ENCODE measurements at regions not wholly inside any gene's neighbourhood (a gene's known extent, or its start where the extent isn't known, plus 50 kb on each side); places are given as distances from the start of the nearest gene placed in this dataset.

DNA sequence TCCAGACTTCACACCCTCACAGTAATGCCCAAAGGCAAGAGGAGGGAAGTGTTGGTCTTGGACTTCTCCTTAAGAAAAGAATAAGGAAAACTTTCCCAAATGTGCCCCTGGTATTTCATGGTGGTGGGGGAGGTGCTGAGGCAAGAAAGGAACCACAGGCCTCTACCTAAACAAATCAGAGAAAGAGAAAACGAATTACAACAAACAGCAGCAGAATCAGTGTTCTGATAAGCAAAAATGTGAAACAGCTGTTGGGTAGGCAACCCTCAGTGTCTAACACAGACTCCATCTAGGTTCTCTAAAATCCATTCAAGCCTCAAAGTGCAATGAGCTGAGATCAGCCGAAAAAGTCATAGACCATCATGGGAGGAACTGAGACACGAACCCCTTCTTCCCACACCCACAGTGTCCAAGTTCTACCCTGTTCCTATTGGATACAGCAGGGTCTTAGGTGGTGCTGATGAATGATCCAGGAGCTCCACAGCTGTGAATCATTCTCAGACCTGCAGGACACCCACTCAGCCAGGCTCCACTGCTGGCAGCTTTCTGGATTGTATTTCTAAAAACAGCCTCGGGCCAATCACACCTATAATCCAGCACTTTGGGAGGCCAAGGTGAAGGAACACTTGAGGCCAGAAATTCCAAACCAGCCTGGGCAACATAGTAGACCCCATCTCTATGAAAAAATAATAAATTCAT lies 149.1 kb downstream of the PLPP3 start:
- POLR2A ChIA-PET: no interaction called here

DNA sequence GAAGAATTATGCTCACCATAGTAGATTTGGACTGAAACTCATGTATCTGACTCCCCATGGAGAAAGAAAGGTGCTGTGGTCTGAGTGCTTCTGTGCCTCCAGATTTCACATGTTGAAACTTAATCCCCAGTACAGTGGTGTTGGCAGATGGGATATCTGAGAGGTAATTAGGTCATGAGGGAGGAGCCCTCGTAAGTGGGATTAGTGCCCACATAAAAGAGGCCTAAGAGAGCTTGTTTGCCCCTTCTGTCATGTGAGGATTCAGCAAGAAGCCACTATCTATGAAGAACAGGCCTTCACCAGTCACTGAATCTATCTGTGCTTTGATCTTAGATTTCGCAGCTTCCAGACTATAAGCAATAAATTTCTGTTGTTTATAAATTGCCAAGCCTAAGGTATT lies 150.1 kb downstream of the PLPP3 start:
- CTCF ChIA-PET: no interaction called here
- POLR2A ChIA-PET: no interaction called here
- TF ChIP-seq KDM1A (IDR thresholded peaks at IDR 0.05; ENCODE audit: low read depth) (no peak), KDM5A (IDR thresholded peaks at IDR 0.05) (no peak), ZSCAN20 (CRISPR knock-in tag; IDR thresholded peaks at IDR 0.05) (no peak), JUNB (IDR thresholded peaks at IDR 0.05) (no peak), CBX2 (IDR thresholded peaks at IDR 0.05; ENCODE audit: borderline replicate concordance, low read depth) (no peak), MAZ (IDR thresholded peaks at IDR 0.05; ENCODE audit: borderline replicate concordance, low read depth, low read length) (no peak), EHF (CRISPR knock-in tag; IDR thresholded peaks at IDR 0.05) (no peak), POLR2A (IDR thresholded peaks at IDR 0.05; ENCODE audit: low read length) (no peak), ZFP36 (IDR thresholded peaks at IDR 0.05; ENCODE audit: borderline replicate concordance, partially characterized antibody) (no peak), HOXB5 (CRISPR knock-in tag; IDR thresholded peaks at IDR 0.05) (no peak), MYC (IDR thresholded peaks at IDR 0.05; ENCODE audit: borderline replicate concordance, low read length) (no peak), RFX5 (IDR thresholded peaks at IDR 0.05) (no peak)
- TF ChIP-seq, protein P1, sequence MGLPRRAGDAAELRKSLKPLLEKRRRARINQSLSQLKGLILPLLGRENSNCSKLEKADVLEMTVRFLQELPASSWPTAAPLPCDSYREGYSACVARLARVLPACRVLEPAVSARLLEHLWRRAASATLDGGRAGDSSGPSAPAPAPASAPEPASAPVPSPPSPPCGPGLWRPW (IDR thresholded peaks at IDR 0.05): no peak
- TF ChIP-seq, protein P2, sequence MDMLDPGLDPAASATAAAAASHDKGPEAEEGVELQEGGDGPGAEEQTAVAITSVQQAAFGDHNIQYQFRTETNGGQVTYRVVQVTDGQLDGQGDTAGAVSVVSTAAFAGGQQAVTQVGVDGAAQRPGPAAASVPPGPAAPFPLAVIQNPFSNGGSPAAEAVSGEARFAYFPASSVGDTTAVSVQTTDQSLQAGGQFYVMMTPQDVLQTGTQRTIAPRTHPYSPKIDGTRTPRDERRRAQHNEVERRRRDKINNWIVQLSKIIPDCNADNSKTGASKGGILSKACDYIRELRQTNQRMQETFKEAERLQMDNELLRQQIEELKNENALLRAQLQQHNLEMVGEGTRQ (IDR thresholded peaks at IDR 0.05): no peak
- ATAC-seq (no peak), DNase-seq (ENCODE audit: low read depth in 1 of 2, low spot score in 1 of 2) (no peak), FAIRE-seq (no peak)
- no peak overlapping the region for H3K4me3 ChIP-seq
- H3K9me3 ChIP-seq: no peaks in the 10 kb centered on the region
- H3K4me2 ChIP-seq: no peak overlapping the region
- peaks cover 9% of the 10 kb centered on the region; the same call in 1 of the 3 replicates for H3K4me1 ChIP-seq
- 78% methylated on average over 2 of the region's 2 CpGs for WGBS (ENCODE audit: missing lambda C conversion rate)
- H3K27ac ChIP-seq: no peak overlapping the region

More for the DNA sequence above, 149.1 kb downstream of the PLPP3 start:
- no peak overlapping the region for H3K4me2 ChIP-seq
- peaks cover 3% of the 10 kb centered on the region; the same call in 1 of the 3 replicates for H3K4me1 ChIP-seq
- no peak overlapping the region for H3K27ac ChIP-seq
- ATAC-seq: no peak
- 70% methylated on average over 4 of the region's 4 CpGs for WGBS (ENCODE audit: missing lambda C conversion rate)
- no peak for DNase-seq (ENCODE audit: low read depth in 1 of 2, low spot score in 1 of 2)
- FAIRE-seq: no peak
- TF ChIP-seq, protein P3, sequence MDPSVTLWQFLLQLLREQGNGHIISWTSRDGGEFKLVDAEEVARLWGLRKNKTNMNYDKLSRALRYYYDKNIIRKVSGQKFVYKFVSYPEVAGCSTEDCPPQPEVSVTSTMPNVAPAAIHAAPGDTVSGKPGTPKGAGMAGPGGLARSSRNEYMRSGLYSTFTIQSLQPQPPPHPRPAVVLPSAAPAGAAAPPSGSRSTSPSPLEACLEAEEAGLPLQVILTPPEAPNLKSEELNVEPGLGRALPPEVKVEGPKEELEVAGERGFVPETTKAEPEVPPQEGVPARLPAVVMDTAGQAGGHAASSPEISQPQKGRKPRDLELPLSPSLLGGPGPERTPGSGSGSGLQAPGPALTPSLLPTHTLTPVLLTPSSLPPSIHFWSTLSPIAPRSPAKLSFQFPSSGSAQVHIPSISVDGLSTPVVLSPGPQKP (IDR thresholded peaks at IDR 0.05; ENCODE audit: low read depth, low read length): no peak
- TF ChIP-seq TP53 (CRISPR knock-in tag; IDR thresholded peaks at IDR 0.05) (no peak), HEYL (CRISPR knock-in tag; IDR thresholded peaks at IDR 0.05) (no peak), MAFK (IDR thresholded peaks at IDR 0.05; ENCODE audit: partially characterized antibody) (no peak), NPAS2 (CRISPR knock-in tag; IDR thresholded peaks at IDR 0.05; ENCODE audit: borderline replicate concordance) (no peak), CHD2 (IDR thresholded peaks at IDR 0.05; ENCODE audit: low read length, partially characterized antibody) (no peak), POLR2A (IDR thresholded peaks at IDR 0.05; ENCODE audit: low read length) (no peak), RFX5 (IDR thresholded peaks at IDR 0.05) (no peak), FOXS1 (CRISPR knock-in tag; IDR thresholded peaks at IDR 0.05) (no peak), FOSB (CRISPR knock-in tag; IDR thresholded peaks at IDR 0.05) (no peak), FOSL2 (IDR thresholded peaks at IDR 0.05) (no peak), FOSL2 (CRISPR knock-in tag; IDR thresholded peaks at IDR 0.05) (no peak), RAD21 (conservative IDR thresholded peaks at IDR 0.05 in 1 of 2, IDR thresholded peaks at IDR 0.05 in 1 of 2) (no peak)
- TF ChIP-seq, protein P1 (IDR thresholded peaks at IDR 0.05): no peak
- TF ChIP-seq, protein P4, sequence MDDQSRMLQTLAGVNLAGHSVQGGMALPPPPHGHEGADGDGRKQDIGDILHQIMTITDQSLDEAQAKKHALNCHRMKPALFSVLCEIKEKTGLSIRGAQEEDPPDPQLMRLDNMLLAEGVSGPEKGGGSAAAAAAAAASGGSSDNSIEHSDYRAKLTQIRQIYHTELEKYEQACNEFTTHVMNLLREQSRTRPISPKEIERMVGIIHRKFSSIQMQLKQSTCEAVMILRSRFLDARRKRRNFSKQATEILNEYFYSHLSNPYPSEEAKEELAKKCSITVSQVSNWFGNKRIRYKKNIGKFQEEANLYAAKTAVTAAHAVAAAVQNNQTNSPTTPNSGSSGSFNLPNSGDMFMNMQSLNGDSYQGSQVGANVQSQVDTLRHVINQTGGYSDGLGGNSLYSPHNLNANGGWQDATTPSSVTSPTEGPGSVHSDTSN (IDR thresholded peaks at IDR 0.05): no peak
- TF ChIP-seq, protein P5, sequence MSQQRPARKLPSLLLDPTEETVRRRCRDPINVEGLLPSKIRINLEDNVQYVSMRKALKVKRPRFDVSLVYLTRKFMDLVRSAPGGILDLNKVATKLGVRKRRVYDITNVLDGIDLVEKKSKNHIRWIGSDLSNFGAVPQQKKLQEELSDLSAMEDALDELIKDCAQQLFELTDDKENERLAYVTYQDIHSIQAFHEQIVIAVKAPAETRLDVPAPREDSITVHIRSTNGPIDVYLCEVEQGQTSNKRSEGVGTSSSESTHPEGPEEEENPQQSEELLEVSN (IDR thresholded peaks at IDR 0.05; ENCODE audit: borderline replicate concordance, low read depth): no peak
- TF ChIP-seq, protein P6, sequence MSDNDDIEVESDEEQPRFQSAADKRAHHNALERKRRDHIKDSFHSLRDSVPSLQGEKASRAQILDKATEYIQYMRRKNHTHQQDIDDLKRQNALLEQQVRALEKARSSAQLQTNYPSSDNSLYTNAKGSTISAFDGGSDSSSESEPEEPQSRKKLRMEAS (IDR thresholded peaks at IDR 0.05): no peak
- no peak overlapping the region for H3K4me3 ChIP-seq
- CTCF ChIA-PET: interaction anchor here (0.7 kb wide), 1 partner anchor 12 kb away, joined by 3 read pairs; no protein-coding TSS in a partner anchor
- no peaks in the 10 kb centered on the region for H3K9me3 ChIP-seq
